GM12878 (cell line): ENCODE measurements at regions not wholly inside any gene's neighbourhood (a gene's known extent, or its start where the extent isn't known, plus 50 kb on each side); places are given as distances from the start of the nearest gene placed in this dataset.

Experiments
- ATAC-seq: fragments of 200-7000 bp; cut with Tn5 transposase; 3 replicates; pipeline ENCODE4 v1.9.1; 2020; ENCODE audit warnings: mild to moderate bottlenecking, moderate library complexity
- BruUV-seq: library from RNA; stranded (reverse); fragments of 400-500 nt; replicated peaks from 2 replicates; lab custom pipeline; 2021; lab: Mats Ljungman, UMichigan
- CTCF ChIA-PET: fragments of 300-600 bp; sonication (Branson Sonifier 250); formaldehyde crosslinking; extraction: SDS; loops from one replicate; lab custom pipeline; 2021; ENCODE audit warnings: inconsistent platforms; lab: Yijun Ruan, JAX
- POLR2A ChIA-PET: fragments of 350-600 bp; formaldehyde crosslinking; extraction: SDS; loops from one replicate; lab custom pipeline; 2021; ENCODE audit warnings: inconsistent platforms; lab: Charles Lee
- RAD21 ChIA-PET: fragments of 300-600 bp; sonication (Branson Sonifier 250); formaldehyde crosslinking; loops from one replicate; lab custom pipeline; 2023; ENCODE audit warnings: antibody characterized with exemption; ENCODE audit not compliant: unreplicated experiment; lab: Charles Lee
- SMC1A ChIA-PET: fragments of 300-600 bp; sonication (Branson Sonifier 250); formaldehyde crosslinking; loops from one replicate; lab custom pipeline; 2023; ENCODE audit not compliant: unreplicated experiment, uncharacterized antibody; lab: Charles Lee
- DNase-seq: peaks from one replicate; pipeline ENCODE4 v3.0.0-alpha.2; 2011; ENCODE audit warnings: low read depth, low spot score
- FAIRE-seq: peaks from 3 replicates; lab custom pipeline; 2011; peaks lifted over from hg19 to GRCh38; lab: Jason Lieb, UNC
- H2AFZ ChIP-seq: 2 replicates; pipeline ENCODE4 v1.6.0; 2011; ENCODE audit warnings: low read depth, low read length, control low read depth; ENCODE audit not compliant: control insufficient read depth
- H3K27ac ChIP-seq: 2 replicates; pipeline ENCODE4 v1.5.1; 2011; ENCODE audit warnings: control low read depth; ENCODE audit not compliant: control insufficient read depth, insufficient read depth
- H3K27me3 ChIP-seq, 2 experiments: replicated peaks in 1 of 2; 2 replicates each; pipeline versions ENCODE4 v1.6.0 to v1.6.1; 2011; ENCODE audit warnings: low read length in 1 of 2; ENCODE audit not compliant: control insufficient read depth in 2 of 2, insufficient read depth in 2 of 2
- H3K36me3 ChIP-seq, 2 experiments: 2 replicates each; pipeline ENCODE4 v1.5.1; 2011; ENCODE audit warnings: low read length in 1 of 2; ENCODE audit not compliant: control insufficient read depth in 2 of 2, insufficient read depth in 2 of 2
- H3K4me1 ChIP-seq: 2 replicates; pipeline ENCODE4 v1.6.1; 2011; ENCODE audit warnings: mild to moderate bottlenecking, low read length, moderate library complexity, mixed read lengths; ENCODE audit not compliant: control insufficient read depth, insufficient read depth
- H3K4me2 ChIP-seq: 2 replicates; pipeline ENCODE4 v1.6.0; 2011; ENCODE audit warnings: control low read depth; ENCODE audit not compliant: control insufficient read depth, insufficient read depth
- H3K4me3 ChIP-seq: fragments of 200-600 bp; sonication (generic); 2 replicates; pipeline ENCODE4 v1.5.1; 2016
- H3K79me2 ChIP-seq: 2 replicates; pipeline ENCODE4 v1.6.0; 2011; ENCODE audit warnings: low read length; ENCODE audit not compliant: control insufficient read depth, insufficient read depth
- H3K9ac ChIP-seq: 2 replicates; pipeline ENCODE4 v1.8.0; 2011; ENCODE audit warnings: low read length, control low read depth, mixed read lengths; ENCODE audit not compliant: control insufficient read depth, insufficient read depth
- H3K9me3 ChIP-seq: replicated peaks from 3 replicates; pipeline ENCODE4 v1.5.1; 2011; ENCODE audit warnings: mild to moderate bottlenecking, low read length; ENCODE audit not compliant: control insufficient read depth, insufficient read depth
- H4K20me1 ChIP-seq: 2 replicates; pipeline ENCODE4 v1.6.0; 2011; ENCODE audit not compliant: control insufficient read depth, insufficient read depth
- ATF7 ChIP-seq: fragments of 450-650 bp; IDR thresholded peaks from 2 replicates; pipeline ENCODE4 v1.6.1; 2016; ENCODE audit warnings: low read depth, mild to moderate bottlenecking
- CEBPB ChIP-seq, 2 experiments: fragments of 150-350 bp in 1 of 2; IDR thresholded peaks; 2 replicates each; pipeline ENCODE4 v1.6.1; 2012 to 2014; ENCODE audit warnings: low read depth in 2 of 2, low read length in 2 of 2, borderline replicate concordance in 1 of 2, inconsistent platforms in 1 of 2
- CHD1 ChIP-seq: IDR thresholded peaks from 2 replicates; pipeline ENCODE4 v1.6.1; 2012; ENCODE audit warnings: low read depth, low read length, improper control_type of control experiment
- CREB1 ChIP-seq: IDR thresholded peaks from 2 replicates; pipeline ENCODE4 v1.6.1; 2012; ENCODE audit warnings: low read depth, mild to moderate bottlenecking, inconsistent platforms
- E2F4 ChIP-seq: IDR thresholded peaks from 2 replicates; pipeline ENCODE4 v1.6.1; 2012; ENCODE audit warnings: low read depth, low read length, improper control_type of control experiment
- IRF4 ChIP-seq: IDR thresholded peaks from 2 replicates; pipeline ENCODE4 v1.6.1; 2011; ENCODE audit warnings: low read depth, low read length
- RAD21 ChIP-seq: IDR thresholded peaks from 2 replicates; pipeline ENCODE4 v1.6.1; 2011; ENCODE audit warnings: mild to moderate bottlenecking, low read depth, low read length, moderate library complexity; ENCODE audit not compliant: insufficient read depth
- RCOR1 ChIP-seq: conservative IDR thresholded peaks from 2 replicates; pipeline ENCODE4 v1.6.1; 2012; ENCODE audit warnings: low read depth, low read length, improper control_type of control experiment
- RUNX3 ChIP-seq: IDR thresholded peaks from 2 replicates; pipeline ENCODE4 v1.6.1; 2012; ENCODE audit warnings: low read length, inconsistent platforms
- SMAD1 ChIP-seq: fragments of 450-650 bp; IDR thresholded peaks from 2 replicates; pipeline ENCODE4 v1.6.1; 2018; ENCODE audit warnings: mild to moderate bottlenecking, low read depth; ENCODE audit not compliant: partially characterized antibody
- ZBTB40 ChIP-seq: fragments of 450-650 bp; IDR thresholded peaks from 2 replicates; pipeline ENCODE4 v1.6.1; 2016; ENCODE audit warnings: mild to moderate bottlenecking, moderate library complexity, borderline replicate concordance
- WGBS: methylation state at CpG from one replicate; pipeline ENCODE4 v1.1.6; 2016; ENCODE audit warnings: low lambda C conversion rate; ENCODE audit not compliant: insufficient replicate concordance, insufficient coverage; ENCODE audit errors: missing lambda C conversion rate; 5-methylcytosine and 5-hydroxymethylcytosine counted together
- in situ Hi-C: fragments of 300-500 bp; cut with MboI; formaldehyde crosslinking; loops from 9 replicates; pipeline ENCODE4 v1.14.3; 2018; ENCODE audit warnings: mixed read lengths
- intact Hi-C: fragments of 100-400 bp; cut with micrococcal nuclease; formaldehyde crosslinking; loops from one replicate; pipeline ENCODE4 v1.14.2; 2022; ENCODE audit not compliant: unreplicated experiment
- TF ChIP-seq, protein P1 (sequence below): fragments of 450-650 bp; formaldehyde crosslinking; IDR thresholded peaks from 2 replicates; pipeline ENCODE4 v1.4.0; 2022; ENCODE audit warnings: mild to moderate bottlenecking, moderate library complexity

DNA sequence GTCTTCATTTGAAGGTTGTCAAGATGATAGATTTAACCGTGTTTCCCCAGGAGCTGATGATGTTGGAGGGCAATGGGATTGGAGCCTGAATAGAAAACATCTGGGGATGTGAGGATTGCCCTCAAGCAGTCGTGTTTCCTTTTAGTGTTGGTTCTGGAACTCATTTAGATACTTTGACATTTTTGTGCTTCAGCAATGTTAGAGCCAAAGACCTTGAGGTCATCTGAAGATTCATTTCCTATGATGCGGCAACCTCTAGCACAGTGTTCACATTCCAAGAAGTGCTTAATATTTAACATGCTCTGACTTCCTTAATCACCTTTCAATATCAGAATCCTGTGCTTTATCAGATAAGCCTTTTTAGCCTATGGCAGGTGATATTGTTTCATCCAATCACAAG is 82.7 kb downstream of the SLC10A2 start (continued):
- no peak for TF ChIP-seq ZBTB40
- no peak for TF ChIP-seq E2F4
- TF ChIP-seq CREB1: no peak
- no peak for TF ChIP-seq CEBPB (IDR thresholded peaks at IDR 0.05; ENCODE audit: borderline replicate concordance in 1 of 2, low read depth in 2 of 2, low read length in 2 of 2)
- TF ChIP-seq RUNX3: no peak
- no peak for TF ChIP-seq IRF4
- TF ChIP-seq ATF7: no peak
- TF ChIP-seq, all 136 proteins: peak for 0

- Histone ChIP-seq H3K79me2 (no peaks in the 10 kb centered on the region), H3K27me3 (no peaks in the 10 kb centered on the region), H3K4me2 (no peak overlapping the region), H4K20me1 (no peaks in the 10 kb centered on the region), H3K9me3 (no peaks in the 10 kb centered on the region; the same call in 1 of the 3 replicates), H3K36me3 (no peaks in the 10 kb centered on the region), H3K4me1 (no peaks in the 10 kb centered on the region), H3K27ac (no peak overlapping the region), H3K9ac (no peak overlapping the region), H3K4me3 (no peak overlapping the region), H2AFZ (no peak overlapping the region)
- intact Hi-C loops: no loop called here
- POLR2A ChIA-PET: no interaction called here
- RAD21 ChIA-PET: no interaction called here
- 52% methylated on average over 7 of the region's 7 CpGs for WGBS
- BruUV-seq: no TSS peak
- ATAC-seq: no peak
- DNase-seq: no peak
- FAIRE-seq: no peak
- CTCF ChIA-PET: interaction anchor here (0.8 kb wide), 1 partner anchor 59 kb away, joined by 3 read pairs; no protein-coding TSS in a partner anchor
- SMC1A ChIA-PET: interaction anchor here (1.8 to 1.9 kb wide), 2 partner anchors 8 to 19 kb away, joined by 6 to 8 read pairs; no protein-coding TSS in a partner anchor
- in situ Hi-C loops: no loop called here
- TF ChIP-seq, protein P1, sequence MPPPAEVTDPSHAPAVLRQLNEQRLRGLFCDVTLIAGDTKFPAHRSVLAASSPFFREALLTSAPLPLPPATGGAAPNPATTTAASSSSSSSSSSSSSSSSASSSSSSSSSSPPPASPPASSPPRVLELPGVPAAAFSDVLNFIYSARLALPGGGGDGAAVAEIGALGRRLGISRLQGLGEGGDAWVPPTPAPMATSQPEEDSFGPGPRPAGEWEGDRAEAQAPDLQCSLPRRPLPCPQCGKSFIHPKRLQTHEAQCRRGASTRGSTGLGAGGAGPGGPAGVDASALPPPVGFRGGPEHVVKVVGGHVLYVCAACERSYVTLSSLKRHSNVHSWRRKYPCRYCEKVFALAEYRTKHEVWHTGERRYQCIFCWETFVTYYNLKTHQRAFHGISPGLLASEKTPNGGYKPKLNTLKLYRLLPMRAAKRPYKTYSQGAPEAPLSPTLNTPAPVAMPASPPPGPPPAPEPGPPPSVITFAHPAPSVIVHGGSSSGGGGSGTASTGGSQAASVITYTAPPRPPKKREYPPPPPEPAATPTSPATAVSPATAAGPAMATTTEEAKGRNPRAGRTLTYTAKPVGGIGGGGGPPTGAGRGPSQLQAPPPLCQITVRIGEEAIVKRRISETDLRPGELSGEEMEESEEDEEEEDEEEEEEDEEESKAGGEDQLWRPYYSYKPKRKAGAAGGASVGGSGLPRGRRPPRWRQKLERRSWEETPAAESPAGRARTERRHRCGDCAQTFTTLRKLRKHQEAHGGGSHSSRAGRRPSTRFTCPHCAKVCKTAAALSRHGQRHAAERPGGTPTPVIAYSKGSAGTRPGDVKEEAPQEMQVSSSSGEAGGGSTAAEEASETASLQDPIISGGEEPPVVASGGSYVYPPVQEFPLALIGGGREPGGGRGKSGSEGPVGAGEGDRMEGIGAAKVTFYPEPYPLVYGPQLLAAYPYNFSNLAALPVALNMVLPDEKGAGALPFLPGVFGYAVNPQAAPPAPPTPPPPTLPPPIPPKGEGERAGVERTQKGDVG: no peak
- no peak for TF ChIP-seq RAD21
- TF ChIP-seq RUNX3: no peak
- no peak for TF ChIP-seq RCOR1
- TF ChIP-seq CHD1: no peak
- no peak for TF ChIP-seq SMAD1
Measured at GRCh38 chr13:102980331-102980982, 85.8 kb downstream of the SLC10A2 start.
